Fibroblast of the conjunctiva (primary cell): ENCODE measurements at regions not wholly inside any gene's neighbourhood (a gene's known extent, or its start where the extent isn't known, plus 50 kb on each side); places are given as distances from the start of the nearest gene placed in this dataset.

Source experiments
- DNase-seq: peaks from one replicate; pipeline ENCODE4 v3.0.0-alpha.2; 2010; ENCODE audit warnings: low read depth

GRCh38 chr1:42034426-42034825, 115.7 kb upstream of the HIVEP3 start:
- no peak for DNase-seq

GRCh38 chr1:42033629-42034028, 114.9 kb upstream of the HIVEP3 start:
- no peak for DNase-seq

DNA sequence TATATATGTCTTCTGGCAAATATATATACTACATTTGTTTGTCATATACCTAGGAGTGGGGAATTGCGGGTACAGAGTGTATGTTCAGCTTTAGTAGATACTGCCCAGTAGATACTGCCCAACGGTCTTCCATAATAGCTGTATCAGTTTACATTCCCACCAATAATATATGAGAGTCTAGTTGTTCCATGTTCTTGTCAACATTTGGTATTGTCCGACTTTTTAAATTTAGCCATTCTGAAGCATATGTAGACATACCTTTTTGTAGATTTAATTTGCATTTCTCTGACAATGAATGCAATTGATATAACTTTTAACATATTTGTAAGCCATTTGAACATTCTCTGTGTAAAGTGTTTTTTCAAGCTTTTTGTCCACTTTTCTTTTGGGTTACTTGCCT, 99.0 kb upstream of the HIVEP3 start:
- DNase-seq, result no peak

- no peak for DNase-seq
Measured at GRCh38 chr1:42017259-42017658, 98.5 kb upstream of the HIVEP3 start.

DNA sequence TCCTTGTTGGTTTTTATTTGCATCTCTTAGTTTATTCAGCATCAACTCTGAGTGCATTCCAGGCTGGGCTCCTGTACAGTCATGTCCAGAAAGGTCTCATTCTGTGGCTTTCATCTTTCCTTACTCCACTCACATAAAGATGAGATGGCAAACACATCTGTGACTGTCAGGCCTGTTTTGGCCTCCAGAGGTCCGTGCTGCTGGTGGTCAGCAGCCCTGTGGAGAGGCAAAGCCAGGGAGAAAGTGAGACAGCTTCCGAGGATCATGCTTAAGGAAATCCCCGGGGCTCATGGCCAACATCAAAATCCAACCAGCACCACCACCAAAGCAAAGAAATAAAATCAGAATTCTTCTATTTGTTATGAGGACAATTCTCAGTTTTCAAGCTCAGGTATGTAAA, 96.1 kb upstream of the HIVEP3 start:
- DNase-seq, result no peak

DNA sequence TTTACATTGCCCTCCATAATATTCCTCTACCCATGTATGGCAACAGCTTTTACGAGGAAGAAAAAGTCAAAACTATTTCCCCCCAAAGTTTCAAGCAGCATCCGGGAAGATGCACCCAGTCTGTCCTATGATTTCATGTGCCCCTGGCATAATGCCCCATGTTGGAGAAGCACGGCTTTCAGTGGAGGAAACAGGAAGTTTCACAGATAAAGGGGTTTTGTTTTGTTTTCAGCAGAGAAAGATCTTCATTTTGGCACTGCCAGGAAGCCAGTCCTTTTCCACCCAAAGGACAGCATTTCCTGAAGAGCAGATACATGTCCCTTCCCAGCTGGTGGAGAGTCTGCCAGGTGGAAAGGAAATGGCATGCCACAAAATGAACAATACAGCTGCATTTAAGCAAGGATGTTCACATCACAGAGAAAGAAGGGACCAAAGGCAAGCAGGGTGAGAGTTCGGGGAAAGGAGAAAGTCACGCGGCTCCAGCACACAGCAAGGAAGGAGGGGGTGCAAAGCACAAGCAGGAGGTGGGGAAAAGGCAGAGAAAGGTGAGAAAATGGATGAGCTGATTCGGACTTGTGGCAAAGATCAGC, 95.3 kb upstream of the HIVEP3 start:
- DNase-seq, result no peak

- no peak for DNase-seq
Measured at GRCh38 chr1:42012852-42013251, 94.1 kb upstream of the HIVEP3 start.

GRCh38 chr1:42010381-42010780, 91.7 kb upstream of the HIVEP3 start:
- no peak for DNase-seq

DNA sequence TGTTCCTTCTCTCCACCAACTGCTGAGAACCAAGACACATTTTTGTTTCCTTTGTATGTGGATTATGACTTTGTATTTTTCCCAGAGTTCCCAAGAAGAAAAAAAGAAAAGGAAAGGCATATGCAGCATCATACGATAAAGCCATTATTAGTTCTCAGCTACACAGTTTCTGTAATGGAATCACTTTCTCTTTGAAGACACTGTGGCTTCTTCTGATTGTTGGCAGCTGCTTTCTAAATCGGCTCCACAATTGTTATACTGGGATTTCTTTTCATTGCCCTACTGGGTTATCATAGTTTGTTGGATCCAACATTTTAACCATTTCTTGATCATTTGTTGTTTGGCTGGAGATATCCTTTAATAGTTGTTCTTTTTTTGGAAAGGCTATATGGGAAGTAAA, 89.5 kb upstream of the HIVEP3 start:
- no peak for DNase-seq

DNA sequence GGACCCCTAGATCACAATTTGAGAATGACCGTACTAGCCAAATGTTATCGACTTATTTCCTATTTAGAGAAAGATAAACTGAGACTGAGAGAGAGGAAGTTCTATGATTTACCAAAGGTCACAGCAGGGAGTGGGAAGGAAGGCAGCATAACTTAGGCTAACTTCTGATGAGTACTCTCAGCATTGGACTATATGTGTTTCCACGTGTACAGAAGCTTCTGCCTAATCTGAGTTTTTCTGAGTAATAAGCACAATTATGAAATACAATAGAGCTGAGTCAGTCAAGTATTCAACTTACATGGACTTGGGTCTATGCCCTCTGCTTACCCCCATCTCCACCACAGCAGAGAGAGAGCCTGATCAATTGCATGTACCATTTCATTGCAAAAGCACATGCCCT, 88.1 kb upstream of the HIVEP3 start:
- DNase-seq, result no peak

- DNase-seq, result no peak
Measured at GRCh38 chr1:42006093-42006492, 87.4 kb upstream of the HIVEP3 start.

DNA sequence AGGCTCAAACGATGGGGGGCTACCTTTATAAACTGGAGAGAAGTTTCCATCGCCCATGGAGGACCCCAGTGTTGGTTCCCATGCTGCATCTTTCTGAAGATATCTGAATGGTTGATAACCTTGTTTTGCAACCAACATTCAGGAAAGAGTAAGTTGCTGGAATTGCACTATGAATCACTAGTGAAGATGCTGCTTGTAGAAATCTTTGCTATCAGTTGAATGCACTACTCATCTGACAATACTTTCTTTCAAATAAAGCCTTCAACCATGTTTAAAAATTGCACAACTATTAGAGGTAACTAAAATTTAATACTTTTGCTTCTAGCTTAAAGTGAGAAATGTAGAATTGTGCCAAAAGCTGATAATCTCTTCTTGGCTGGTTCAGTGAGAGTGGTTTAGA, 86.8 kb upstream of the HIVEP3 start:
- DNase-seq, result no peak

DNA sequence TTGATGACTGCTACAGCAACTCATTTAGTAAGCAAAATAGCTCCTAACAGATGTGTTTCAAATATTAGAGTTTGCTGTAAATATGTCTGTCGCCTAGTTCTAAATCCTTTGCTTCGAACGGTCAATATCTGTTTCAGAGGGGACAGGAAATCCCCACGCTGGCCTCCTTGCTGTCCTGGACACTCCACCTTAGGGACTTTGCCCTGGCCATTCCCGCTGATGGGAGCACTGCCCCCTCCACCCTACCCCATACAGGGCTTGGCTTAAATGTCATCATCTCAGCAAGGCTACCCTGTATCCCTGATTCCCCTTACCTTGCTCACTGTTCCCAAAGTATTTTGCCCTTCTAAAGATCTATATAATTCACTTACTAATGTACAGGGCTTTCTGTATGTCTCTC, 86.1 kb upstream of the HIVEP3 start:
- no peak for DNase-seq

GRCh38 chr1:42004322-42004721, 85.6 kb upstream of the HIVEP3 start:
- no peak for DNase-seq

DNA sequence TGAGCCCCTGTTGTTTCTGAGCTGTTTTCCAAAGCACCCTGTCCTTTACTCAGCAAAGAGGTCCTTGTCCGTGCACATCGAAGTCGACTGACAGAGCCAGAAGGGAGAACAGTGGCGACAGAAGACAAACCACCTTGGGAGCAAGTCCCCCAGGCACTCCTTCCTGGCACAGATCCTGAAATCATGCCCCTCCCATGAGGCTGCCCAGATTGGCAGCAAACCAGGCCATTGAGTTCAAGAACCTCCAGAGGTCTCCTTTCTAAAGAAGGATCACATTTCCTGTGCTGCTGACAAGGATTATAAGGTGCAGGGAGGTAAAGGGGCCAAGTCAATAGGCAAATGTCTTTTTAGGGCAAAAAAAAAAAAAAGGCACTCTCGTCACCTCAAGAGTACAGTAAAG, 84.7 kb upstream of the HIVEP3 start:
- DNase-seq, result no peak

GRCh38 chr1:42002220-42002619, 83.5 kb upstream of the HIVEP3 start:
- no peak for DNase-seq

GRCh38 chr1:42000766-42001165, 82.0 kb upstream of the HIVEP3 start:
- DNase-seq, result no peak

GRCh38 chr1:41999884-42000283, 81.2 kb upstream of the HIVEP3 start:
- no peak for DNase-seq

DNA sequence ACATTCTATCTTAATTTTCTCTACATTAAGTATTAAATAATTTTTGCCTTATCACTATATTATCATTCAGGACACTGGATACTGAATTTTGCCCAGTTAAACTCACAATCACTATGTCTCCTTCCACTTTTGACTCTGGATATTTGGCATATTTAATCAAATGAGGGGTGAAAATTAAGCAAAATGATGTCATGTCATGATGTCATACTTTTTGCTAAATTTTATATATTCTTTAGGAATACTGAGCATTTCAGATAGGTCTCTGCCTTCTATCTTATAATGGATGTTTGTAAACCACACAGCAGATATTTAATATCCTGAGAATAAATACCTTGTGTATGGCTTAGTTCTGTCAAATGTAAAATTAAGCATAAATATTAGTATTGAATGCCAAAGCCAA, 79.5 kb upstream of the HIVEP3 start:
- no peak for DNase-seq

GRCh38 chr1:41997153-41997552, 78.4 kb upstream of the HIVEP3 start:
- DNase-seq, result no peak

GRCh38 chr1:41995441-41996130, 76.9 kb upstream of the HIVEP3 start:
- no peak for DNase-seq

GRCh38 chr1:41994195-41994894, 75.6 kb upstream of the HIVEP3 start:
- DNase-seq, result no peak

GRCh38 chr1:41983451-41983850, 64.7 kb upstream of the HIVEP3 start:
- no peak for DNase-seq

GRCh38 chr1:41981796-41982195, 63.1 kb upstream of the HIVEP3 start:
- DNase-seq, result no peak
